Stimulated activated CD8-positive, alpha-beta memory T cell treated with anti-CD3 and anti-CD28 coated beads, Interleukin-4, amount 100 ng/mL, for 24 hours (primary cell): ENCODE measurements at regions not wholly inside any gene's neighbourhood (a gene's known extent, or its start where the extent isn't known, plus 50 kb on each side); places are given as distances from the start of the nearest gene placed in this dataset.

Source experiments
- DNase-seq: peaks from one replicate; pipeline ENCODE4 v3.0.0-alpha.2; 2020; ENCODE audit warnings: low read depth

DNA sequence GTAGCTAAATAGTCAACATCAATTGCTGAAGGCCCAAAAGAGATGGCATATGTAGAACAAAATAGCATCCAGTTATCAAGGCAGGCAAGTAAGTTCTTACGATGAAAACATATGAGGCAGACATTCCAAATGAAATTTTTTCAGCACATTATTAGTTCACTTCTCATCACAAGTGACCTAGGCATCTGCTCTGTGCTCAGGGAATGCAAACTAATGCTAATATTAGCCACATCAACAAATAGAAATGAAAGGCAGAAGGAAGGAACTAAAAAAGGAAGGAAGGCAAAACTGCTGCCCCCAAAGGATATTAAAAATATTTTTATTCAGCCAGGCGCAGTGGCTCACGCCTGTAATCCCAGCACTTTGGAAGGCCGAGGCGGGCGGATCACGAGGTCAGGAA, 51.2 kb upstream of the ROCK1 start:
- DNase-seq: no peak

GRCh38 chr18:21163647-21164547, 52.3 kb upstream of the ROCK1 start:
- no peak for DNase-seq

GRCh38 chr18:21164548-21165095, 53.0 kb upstream of the ROCK1 start:
- DNase-seq: no peak

- DNase-seq: no peak
Observed at GRCh38 chr18:21167641-21168377, 56.2 kb upstream of the ROCK1 start.

GRCh38 chr18:21168880-21169279, 57.3 kb upstream of the ROCK1 start:
- DNase-seq: no peak

DNA sequence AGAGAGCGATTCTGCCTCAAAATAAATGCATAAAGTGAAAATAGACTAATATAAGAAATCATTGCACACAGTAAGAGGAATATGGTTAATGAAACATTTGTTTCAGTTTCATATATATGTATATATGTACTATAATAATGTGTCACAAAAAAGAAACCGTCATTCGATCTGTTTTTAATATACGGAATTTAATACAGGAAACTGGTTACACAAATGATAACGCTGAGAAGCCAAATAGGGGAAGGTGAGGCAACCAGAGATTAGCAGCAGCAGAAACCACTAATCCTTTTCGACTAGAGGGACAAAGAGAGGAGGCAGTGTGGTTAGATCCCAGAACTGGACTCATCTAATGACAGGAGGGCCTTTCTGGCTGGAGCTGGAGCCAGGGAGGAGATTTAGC, 64.2 kb upstream of the GREB1L start:
- no peak for DNase-seq

- DNase-seq: peak; percentile 5
Observed at GRCh38 chr18:21179590-21180220, 62.3 kb upstream of the GREB1L start.

GRCh38 chr18:21180588-21180987, 61.4 kb upstream of the GREB1L start:
- no peak for DNase-seq

DNA sequence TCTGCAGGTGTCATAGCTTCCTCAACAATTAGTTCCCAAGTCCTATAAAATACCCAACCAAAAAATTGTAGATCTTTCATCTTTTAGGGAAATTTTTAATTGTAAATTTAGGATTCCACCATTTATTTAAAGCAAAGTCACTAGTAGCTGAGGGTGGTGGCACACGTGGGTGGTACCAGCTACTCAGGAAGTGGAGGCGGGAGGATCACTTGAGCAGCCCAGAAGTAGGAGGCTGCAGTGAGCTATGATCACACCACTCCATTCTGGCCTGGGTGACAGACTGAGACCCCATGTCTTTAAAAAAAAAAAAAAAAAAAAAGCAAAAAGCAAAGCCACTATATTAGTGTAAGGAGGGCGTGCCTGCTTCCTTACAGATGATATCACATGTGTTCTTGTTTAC, 60.3 kb upstream of the GREB1L start:
- DNase-seq: no peak

GRCh38 chr18:21183670-21184069, 58.4 kb upstream of the GREB1L start:
- DNase-seq: no peak

- DNase-seq: no peak
Observed at GRCh38 chr18:21184396-21184996, 57.5 kb upstream of the GREB1L start.

DNA sequence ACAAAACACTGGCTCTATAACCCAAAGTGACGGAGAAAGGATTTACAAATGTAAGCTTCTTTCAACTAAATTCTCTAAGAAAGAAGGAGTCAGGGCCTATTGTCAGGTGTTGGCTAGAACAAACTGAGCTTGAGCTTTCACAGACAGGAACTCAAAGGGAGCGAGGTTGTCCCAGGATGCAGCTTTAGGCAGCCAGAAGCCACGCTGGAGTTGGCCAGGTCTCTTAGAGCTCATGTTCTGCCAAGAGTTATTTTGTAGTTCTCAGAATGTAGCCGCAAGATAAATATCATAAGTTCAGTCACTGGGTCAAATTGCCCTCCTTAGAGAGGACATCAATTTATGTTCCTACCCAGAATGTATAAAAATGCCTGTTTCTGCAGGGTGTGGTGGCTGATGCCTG, 54.1 kb upstream of the GREB1L start:
- DNase-seq: no peak

DNA sequence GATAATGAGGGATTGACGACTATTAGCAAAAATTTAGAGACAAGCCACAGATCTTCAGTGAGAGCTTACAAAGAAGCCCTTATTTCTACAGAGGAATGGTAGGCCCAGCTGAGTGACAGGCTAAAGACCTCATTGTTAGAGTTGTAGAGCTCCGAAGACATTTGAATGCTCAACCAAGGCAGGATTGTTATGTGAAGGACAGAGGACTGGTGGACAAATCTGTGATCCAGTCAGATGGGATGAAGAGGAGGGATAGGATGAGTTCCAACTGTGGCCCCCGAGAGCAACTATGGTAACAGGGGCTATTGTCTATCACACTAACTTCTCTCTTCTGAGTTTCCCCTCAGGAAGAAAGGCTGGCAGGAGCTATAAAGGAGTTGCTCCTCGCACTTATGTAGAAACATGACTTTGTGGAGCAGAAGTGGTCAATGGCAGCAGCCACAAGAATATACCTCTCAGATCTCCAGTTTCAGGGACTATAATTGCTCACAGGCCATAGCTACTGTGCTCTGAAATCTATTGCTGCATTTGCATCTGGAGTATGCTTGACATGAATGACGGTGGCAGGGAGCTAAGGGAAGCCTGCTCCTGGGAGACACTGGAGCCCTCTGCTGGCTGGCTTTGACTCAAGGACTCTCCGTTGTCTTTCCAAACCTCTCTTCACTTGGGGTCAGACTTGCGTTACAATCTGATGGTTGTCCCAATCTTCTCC, 50.3 kb upstream of the GREB1L start:
- DNase-seq: peak; percentile 11
